Gastrocnemius medialis (tissue), 4 donors: ENCODE measurements at regions not wholly inside any gene's neighbourhood (a gene's known extent, or its start where the extent isn't known, plus 50 kb on each side); places are given as distances from the start of the nearest gene placed in this dataset.

Source experiments
- ATAC-seq, 2 donors: fragments of 150-250 bp; one replicate each; pipeline ENCODE4 v1.9.1; 2016
- DNase-seq, 2 donors: peaks; one replicate each; pipeline ENCODE4 v3.0.0-alpha.2; 2019
- H3K27ac ChIP-seq, 4 donors: fragments of 200-600 bp; sonication (generic); 1 replicate in 1 of 4; 2 replicates in 3 of 4; pipeline ENCODE4 v1.5.1; 2016 to 2018; ENCODE audit warnings: mild to moderate bottlenecking in 2 of 4, moderate library complexity in 1 of 4
- H3K27me3 ChIP-seq, 3 donors: fragments of 200-600 bp; sonication (generic) in 2 of 3; 1 replicate in 1 of 3; 2 replicates in 2 of 3; pipeline versions ENCODE4 v1.5.1 to v1.6.0; 2016 to 2019; ENCODE audit warnings: mild to moderate bottlenecking in 1 of 3, moderate library complexity in 1 of 3
- H3K36me3 ChIP-seq, 2 donors: fragments of 200-600 bp; sonication (generic) in 1 of 2; one replicate each; pipeline ENCODE4 v1.5.1; 2017 to 2018
- H3K4me1 ChIP-seq, 2 donors: fragments of 200-600 bp; sonication (generic) in 1 of 2; one replicate each; pipeline ENCODE4 v1.5.1; 2016 to 2017; ENCODE audit warnings: mild to moderate bottlenecking in 2 of 2
- H3K4me3 ChIP-seq, 4 donors: fragments of 200-600 bp; sonication (generic) in 3 of 4; 1 replicate in 1 of 4; 2 replicates in 3 of 4; pipeline ENCODE4 v1.5.1; 2016 to 2019; ENCODE audit warnings: mild to moderate bottlenecking in 2 of 4
- H3K9me3 ChIP-seq, 3 donors: fragments of 200-600 bp; sonication (generic) in 2 of 3; 1 replicate in 1 of 3; 2 replicates in 2 of 3; pipeline ENCODE4 v1.5.1; 2016 to 2019
- CTCF ChIP-seq, 5 experiments: fragments of 450-650 bp in 3 of 5; fragments of 200-600 bp in 2 of 5; sonication (generic) in 2 of 5; IDR thresholded peaks in 4 of 5; conservative IDR thresholded peaks in 1 of 5; 1 replicate in 4 of 5; 2 replicates in 1 of 5; pipeline ENCODE4 v1.5.1; 2016 to 2019; ENCODE audit warnings: antibody characterized with exemption in 5 of 5, mild to moderate bottlenecking in 3 of 5, moderate library complexity in 3 of 5
- POLR2A ChIP-seq, 2 donors: fragments of 450-650 bp; IDR thresholded peaks; one replicate each; pipeline ENCODE4 v1.6.1; 2017; ENCODE audit warnings: antibody characterized with exemption in 2 of 2, mild to moderate bottlenecking in 2 of 2, moderate library complexity in 2 of 2
- in situ Hi-C, 4 donors: fragments of 200-750 bp; cut with MboI; loops; one replicate each; pipeline versions ENCODE4 v1.15.0 to v1.8.0; 2017; ENCODE audit warnings: low sequenced_read_pairs in 4 of 4
- intact Hi-C: fragments of 100-400 bp; cut with DNase I; formaldehyde crosslinking; loops from one replicate; pipeline ENCODE4 v1.15.1; 2023; ENCODE audit warnings: low total_unique reads

DNA sequence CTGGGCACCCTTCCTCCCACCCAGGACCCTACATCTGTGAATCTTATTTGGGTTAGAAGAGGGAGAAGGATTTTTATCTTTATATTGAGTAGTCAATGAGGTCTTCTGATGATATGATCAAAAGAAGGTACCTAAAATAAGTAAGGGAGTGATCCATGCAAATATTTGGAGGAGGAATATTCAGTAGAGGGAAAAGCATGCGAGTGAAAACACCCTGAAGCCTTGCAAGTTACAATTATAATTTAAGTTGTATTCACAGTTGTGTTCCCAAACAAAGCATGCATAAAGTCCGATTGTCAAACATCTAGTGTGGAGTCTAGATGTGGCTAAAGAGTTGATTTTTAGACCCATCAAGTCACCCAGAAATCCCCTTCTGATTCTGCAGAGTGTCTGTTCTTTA is 530.2 kb upstream of the ZEB2 start:
- no peaks in the 10 kb centered on the region for H3K4me1 ChIP-seq
- H3K9me3 ChIP-seq = no peaks in the 10 kb centered on the region
- in situ Hi-C loops = no loop called here
- intact Hi-C loops = no loop called here
- no peaks in the 10 kb centered on the region for H3K36me3 ChIP-seq
- H3K27ac ChIP-seq = no peak overlapping the region
- TF ChIP-seq POLR2A (IDR thresholded peaks at IDR 0.05) = no peak
- no peak for TF ChIP-seq CTCF (IDR thresholded peaks at IDR 0.05 in 4 of 5, conservative IDR thresholded peaks at IDR 0.05 in 1 of 5)
- H3K4me3 ChIP-seq = no peak overlapping the region
- no peaks in the 10 kb centered on the region for H3K27me3 ChIP-seq
- ATAC-seq = no peak
- DNase-seq = no peak

GRCh38 chr2:145049475-145049874 is 529.6 kb upstream of the ZEB2 start:
- intact Hi-C loops (no loop called here), in situ Hi-C loops (no loop called here)
- H3K4me1 ChIP-seq = no peaks in the 10 kb centered on the region
- H3K27me3 ChIP-seq = no peaks in the 10 kb centered on the region
- TF ChIP-seq CTCF (IDR thresholded peaks at IDR 0.05 in 4 of 5, conservative IDR thresholded peaks at IDR 0.05 in 1 of 5) (no peak), POLR2A (IDR thresholded peaks at IDR 0.05) (no peak)
- no peak overlapping the region for H3K27ac ChIP-seq
- no peaks in the 10 kb centered on the region for H3K9me3 ChIP-seq
- ATAC-seq = no peak
- no peaks in the 10 kb centered on the region for H3K36me3 ChIP-seq
- no peak for DNase-seq
- H3K4me3 ChIP-seq = no peak overlapping the region

- intact Hi-C loops = no loop called here
- no peaks in the 10 kb centered on the region for H3K36me3 ChIP-seq
- H3K27ac ChIP-seq = no peak overlapping the region
- in situ Hi-C loops = no loop called here
- TF ChIP-seq POLR2A (IDR thresholded peaks at IDR 0.05) = no peak
- TF ChIP-seq CTCF (IDR thresholded peaks at IDR 0.05 in 4 of 5, conservative IDR thresholded peaks at IDR 0.05 in 1 of 5) = no peak
- no peak overlapping the region for H3K4me3 ChIP-seq
- no peaks in the 10 kb centered on the region for H3K27me3 ChIP-seq
- ATAC-seq (no peak), DNase-seq (no peak)
- no peaks in the 10 kb centered on the region for H3K4me1 ChIP-seq
- H3K9me3 ChIP-seq = no peaks in the 10 kb centered on the region
These were observed 527.6 kb upstream of the ZEB2 start for GRCh38 chr2:145047554-145047953.

DNA sequence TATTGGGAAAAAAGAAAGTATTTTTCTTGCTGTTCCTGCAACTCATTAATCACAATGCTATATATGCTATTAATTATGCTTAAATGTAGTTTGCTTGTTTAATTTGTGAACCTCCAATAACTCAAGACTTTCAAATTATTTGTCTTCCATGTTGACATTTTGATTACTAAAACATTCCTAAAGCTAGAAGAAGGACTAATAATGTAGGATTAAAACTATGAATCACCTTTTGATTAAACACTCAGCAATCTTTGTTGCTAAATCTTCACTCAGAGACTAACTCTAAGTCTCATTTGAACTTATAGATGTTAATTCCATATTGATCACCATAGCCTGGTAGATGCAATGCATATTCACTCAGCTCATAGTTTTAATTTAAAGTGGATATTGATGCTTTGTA is 524.6 kb upstream of the ZEB2 start:
- H3K9me3 ChIP-seq = no peaks in the 10 kb centered on the region
- TF ChIP-seq CTCF (IDR thresholded peaks at IDR 0.05 in 4 of 5, conservative IDR thresholded peaks at IDR 0.05 in 1 of 5) (no peak), POLR2A (IDR thresholded peaks at IDR 0.05) (no peak)
- ATAC-seq (no peak), DNase-seq (no peak)
- no peaks in the 10 kb centered on the region for H3K27me3 ChIP-seq
- H3K36me3 ChIP-seq = no peaks in the 10 kb centered on the region
- in situ Hi-C loops (no loop called here), intact Hi-C loops (no loop called here)
- no peaks in the 10 kb centered on the region for H3K4me1 ChIP-seq
- H3K4me3 ChIP-seq = no peak overlapping the region
- no peak overlapping the region for H3K27ac ChIP-seq

DNA sequence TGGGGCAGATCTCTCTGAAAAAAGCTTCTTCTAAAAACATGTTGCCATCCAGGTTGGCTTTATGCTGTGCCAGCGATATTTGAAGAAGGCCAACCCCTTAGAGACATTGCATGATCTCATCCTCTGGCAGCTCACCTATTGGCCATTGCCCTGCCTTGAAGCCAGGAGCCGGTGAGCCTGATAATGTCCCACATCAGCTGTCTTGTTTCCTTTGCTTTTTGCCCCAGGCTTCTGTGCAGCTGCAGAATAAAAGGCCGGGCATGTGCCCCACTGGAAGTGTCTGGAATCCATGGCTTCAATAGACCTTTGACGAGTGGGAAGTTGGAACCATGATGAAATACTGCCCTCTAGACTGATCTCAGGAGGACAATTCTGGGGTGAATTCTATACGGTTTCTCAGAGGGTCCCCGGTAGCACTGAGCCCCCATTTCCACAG is 523.5 kb upstream of the ZEB2 start:
- DNase-seq (no peak), ATAC-seq (no peak)
- TF ChIP-seq CTCF (IDR thresholded peaks at IDR 0.05 in 4 of 5, conservative IDR thresholded peaks at IDR 0.05 in 1 of 5) (no peak), POLR2A (IDR thresholded peaks at IDR 0.05) (no peak)
- Histone ChIP-seq H3K27ac (no peak overlapping the region), H3K4me1 (no peaks in the 10 kb centered on the region), H3K4me3 (no peak overlapping the region), H3K9me3 (no peaks in the 10 kb centered on the region), H3K36me3 (no peaks in the 10 kb centered on the region), H3K27me3 (no peaks in the 10 kb centered on the region)
- intact Hi-C loops (no loop called here), in situ Hi-C loops (no loop called here)
